ENCODE measurements at regions not wholly inside any gene's neighbourhood (a gene's known extent, or its start where the extent isn't known, plus 50 kb on each side); places are given as distances from the start of the nearest gene placed in this dataset.
"Not testable (repeated sequence)": the region's sequence is repeated elsewhere in the genome, so short reads cannot be mapped to it uniquely, and the experiment has no call there.

- intact Hi-C loops (cut with DNase I), result no loop called here
- no peak overlapping the region for H3K27ac ChIP-seq
- H3K4me3 ChIP-seq (replicated peaks in 1 of 3), result no peak overlapping the region
- H3K36me3 ChIP-seq, result no peaks in the 10 kb centered on the region
- H3K4me1 ChIP-seq, result no peaks in the 10 kb centered on the region
- 79 to 84% methylated on average over 16 of the region's 16 CpGs for WGBS, 2 donors
- no peak for DNase-seq
- H3K27me3 ChIP-seq, result no peaks in the 10 kb centered on the region
- no peaks in the 10 kb centered on the region for H3K9me3 ChIP-seq
- TF ChIP-seq CTCF (IDR thresholded peaks at IDR 0.05) (no peak), POLR2A (IDR thresholded peaks at IDR 0.05) (no peak)
These were observed 61.7 kb upstream of the PPP2R2D start for GRCh38 chr10:131838966-131839742.

GRCh38 chr10:131839880-131840787, 60.7 kb upstream of the PPP2R2D start:
- H3K27me3 ChIP-seq; H3K4me3 ChIP-seq (replicated peaks in 1 of 3); H3K9me3 ChIP-seq; intact Hi-C loops (cut with DNase I); H3K27ac ChIP-seq; H3K36me3 ChIP-seq; H3K4me1 ChIP-seq: not testable (repeated sequence)
- TF ChIP-seq CTCF (IDR thresholded peaks at IDR 0.05), result peak in 2 of 6 experiments; percentile 17 to 36
- WGBS, 2 donors, result 73 to 83% methylated on average over 13 of the region's 15 CpGs
- peak; percentile 28 to 44 for DNase-seq

- intact Hi-C loops (cut with DNase I), result no loop called here
These were observed 60.1 kb upstream of the PPP2R2D start for GRCh38 chr10:131840788-131841118.

GRCh38 chr10:131841131-131841660, 59.6 kb upstream of the PPP2R2D start:
- no peaks in the 10 kb centered on the region for H3K4me1 ChIP-seq
- WGBS, 2 donors, result 58 to 59% methylated on average over 10 to 19 of the region's 19 CpGs
- H3K9me3 ChIP-seq, result no peaks in the 10 kb centered on the region
- H3K27me3 ChIP-seq, result no peaks in the 10 kb centered on the region
- TF ChIP-seq CTCF (IDR thresholded peaks at IDR 0.05) (no peak), POLR2A (IDR thresholded peaks at IDR 0.05) (no peak)
- intact Hi-C loops (cut with DNase I), result no loop called here
- H3K27ac ChIP-seq, result no peak overlapping the region
- no peak for DNase-seq
- H3K36me3 ChIP-seq, result no peaks in the 10 kb centered on the region
- H3K4me3 ChIP-seq (replicated peaks in 1 of 3), result no peak overlapping the region

More at GRCh38 chr10:131840788-131841118, 60.1 kb upstream of the PPP2R2D start:
- no peaks in the 10 kb centered on the region for H3K4me1 ChIP-seq
- H3K27me3 ChIP-seq, result no peaks in the 10 kb centered on the region
- WGBS, 2 donors, result 89 to 98% methylated on average over 3 of the region's 3 CpGs
- TF ChIP-seq POLR2A (IDR thresholded peaks at IDR 0.05) (no peak), CTCF (IDR thresholded peaks at IDR 0.05) (no peak)
- DNase-seq, result no peak
- no peaks in the 10 kb centered on the region for H3K36me3 ChIP-seq
- H3K27ac ChIP-seq, result no peak overlapping the region
- H3K9me3 ChIP-seq, result no peaks in the 10 kb centered on the region
- H3K4me3 ChIP-seq (replicated peaks in 1 of 3), result no peak overlapping the region

All from thyroid gland (tissue), 4 donors.